Body of pancreas (tissue), 4 donors: ENCODE measurements at regions not wholly inside any gene's neighbourhood (a gene's known extent, or its start where the extent isn't known, plus 50 kb on each side); places are given as distances from the start of the nearest gene placed in this dataset.

Experiments used
- ATAC-seq: fragments of 150-250 bp; one replicate; pipeline ENCODE4 v1.9.1; 2016
- DNase-seq, 4 donors: peaks; one replicate each; pipeline ENCODE4 v3.0.0-alpha.2; 2019
- H3K27ac ChIP-seq, 4 donors: fragments of 200-600 bp; sonication (generic); 1 replicate in 3 of 4; 2 replicates in 1 of 4; pipeline versions ENCODE4 v1.5.1 to v1.6.1; 2016 to 2019; ENCODE audit warnings: mild to moderate bottlenecking in 1 of 4, mixed read lengths in 1 of 4, moderate library complexity in 1 of 4
- H3K27me3 ChIP-seq, 2 donors: fragments of 200-600 bp; sonication (generic); one replicate each; pipeline ENCODE4 v1.6.0; 2016; ENCODE audit warnings: mild to moderate bottlenecking in 1 of 2
- H3K36me3 ChIP-seq, 2 donors: fragments of 200-600 bp; sonication (generic); replicated peaks in 1 of 2; 2 replicates each; pipeline ENCODE4 v1.5.1; 2016; ENCODE audit warnings: low read depth in 2 of 2; ENCODE audit not compliant: insufficient read depth in 1 of 2
- H3K4me1 ChIP-seq: fragments of 200-600 bp; sonication (generic); one replicate; pipeline ENCODE4 v1.6.0; 2016
- H3K4me3 ChIP-seq, 2 donors: fragments of 200-600 bp; sonication (generic); 1 replicate in 1 of 2; 2 replicates in 1 of 2; pipeline ENCODE4 v1.5.1; 2016 to 2019
- H3K9me3 ChIP-seq, 3 donors: fragments of 200-600 bp; sonication (generic); 1 replicate in 2 of 3; 2 replicates in 1 of 3; pipeline ENCODE4 v1.5.1; 2016
- POLR2A ChIP-seq, 3 donors: fragments of 450-650 bp; IDR thresholded peaks; one replicate each; pipeline ENCODE4 v1.6.1; 2016; ENCODE audit warnings: antibody characterized with exemption in 3 of 3, mild to moderate bottlenecking in 2 of 3
- WGBS, 2 donors: methylation state at CpG; one replicate each; pipeline ENCODE4 v1.1.5; 2017; 5-methylcytosine and 5-hydroxymethylcytosine counted together
- intact Hi-C: fragments of 100-400 bp; cut with DNase I; formaldehyde crosslinking; loops from one replicate; pipeline ENCODE4 v1.15.1; 2023
- TF ChIP-seq, protein P1 (sequence below), 7 experiments: fragments of 450-650 bp in 4 of 7; fragments of 200-600 bp in 3 of 7; sonication (generic) in 3 of 7; IDR thresholded peaks; one replicate each; pipeline ENCODE4 v1.5.1; 2016 to 2019; ENCODE audit warnings: antibody characterized with exemption in 7 of 7

DNA sequence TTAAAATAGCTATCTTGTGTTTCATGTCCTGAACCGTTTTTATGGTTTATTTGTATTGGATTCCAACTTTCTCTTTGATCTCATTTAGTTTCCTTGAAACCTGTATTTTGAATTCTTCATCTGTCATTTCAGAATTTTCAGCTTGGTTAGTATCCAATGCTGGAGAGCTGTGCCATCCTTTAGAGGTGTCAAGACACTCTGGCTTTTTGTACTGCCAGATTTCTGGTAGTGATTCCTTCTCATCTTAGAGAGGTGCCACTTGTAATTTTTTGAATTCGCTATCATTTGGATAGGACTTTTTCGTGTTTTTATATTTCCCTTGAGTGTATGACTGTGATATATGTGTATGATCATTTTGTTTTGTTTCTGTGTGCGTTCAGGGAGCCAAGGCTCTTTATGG is 591.4 kb downstream of the ADCYAP1 start:
- intact Hi-C loops = no loop called here
- 68 to 77% methylated on average over 4 of the region's 4 CpGs for WGBS, 2 donors
- ATAC-seq = no peak

DNA sequence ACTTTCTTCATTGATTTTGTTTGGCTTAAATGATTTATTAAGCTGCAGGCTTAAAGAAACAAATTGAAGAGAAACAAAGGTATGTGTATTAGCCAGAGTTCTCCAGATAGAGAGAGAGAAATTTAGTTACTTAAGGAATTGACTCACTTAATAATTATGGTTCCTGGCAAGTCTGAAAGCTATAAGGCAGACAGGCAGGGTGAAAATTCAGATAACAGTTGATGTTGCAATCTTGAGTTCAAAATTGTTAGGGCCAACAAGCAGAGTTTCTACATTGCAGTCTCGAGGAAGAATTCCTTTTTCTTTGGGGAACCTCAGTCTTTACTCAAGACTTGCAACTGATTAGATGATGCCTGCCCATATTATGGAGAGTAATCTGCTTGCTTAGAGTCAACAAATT is 593.5 kb downstream of the ADCYAP1 start:
- Histone ChIP-seq H3K4me1 (no peaks in the 10 kb centered on the region), H3K27ac (no peak overlapping the region), H3K36me3 (no peaks in the 10 kb centered on the region), H3K27me3 (no peaks in the 10 kb centered on the region), H3K9me3 (no peaks in the 10 kb centered on the region), H3K4me3 (no peak overlapping the region)
- DNase-seq (no peak), ATAC-seq (no peak)
- intact Hi-C loops = no loop called here
- 26 to 48% methylated on average over 1 of the region's 1 CpG for WGBS, 2 donors
- TF ChIP-seq POLR2A (IDR thresholded peaks at IDR 0.05) = no peak
- TF ChIP-seq, protein P1, sequence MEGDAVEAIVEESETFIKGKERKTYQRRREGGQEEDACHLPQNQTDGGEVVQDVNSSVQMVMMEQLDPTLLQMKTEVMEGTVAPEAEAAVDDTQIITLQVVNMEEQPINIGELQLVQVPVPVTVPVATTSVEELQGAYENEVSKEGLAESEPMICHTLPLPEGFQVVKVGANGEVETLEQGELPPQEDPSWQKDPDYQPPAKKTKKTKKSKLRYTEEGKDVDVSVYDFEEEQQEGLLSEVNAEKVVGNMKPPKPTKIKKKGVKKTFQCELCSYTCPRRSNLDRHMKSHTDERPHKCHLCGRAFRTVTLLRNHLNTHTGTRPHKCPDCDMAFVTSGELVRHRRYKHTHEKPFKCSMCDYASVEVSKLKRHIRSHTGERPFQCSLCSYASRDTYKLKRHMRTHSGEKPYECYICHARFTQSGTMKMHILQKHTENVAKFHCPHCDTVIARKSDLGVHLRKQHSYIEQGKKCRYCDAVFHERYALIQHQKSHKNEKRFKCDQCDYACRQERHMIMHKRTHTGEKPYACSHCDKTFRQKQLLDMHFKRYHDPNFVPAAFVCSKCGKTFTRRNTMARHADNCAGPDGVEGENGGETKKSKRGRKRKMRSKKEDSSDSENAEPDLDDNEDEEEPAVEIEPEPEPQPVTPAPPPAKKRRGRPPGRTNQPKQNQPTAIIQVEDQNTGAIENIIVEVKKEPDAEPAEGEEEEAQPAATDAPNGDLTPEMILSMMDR (IDR thresholded peaks at IDR 0.05) = no peak

More for the DNA sequence above, 591.4 kb downstream of the ADCYAP1 start:
- Histone ChIP-seq H3K4me3 (no peak overlapping the region), H3K27me3 (no peaks in the 10 kb centered on the region), H3K9me3 (no peaks in the 10 kb centered on the region), H3K27ac (no peak overlapping the region), H3K36me3 (no peaks in the 10 kb centered on the region), H3K4me1 (no peaks in the 10 kb centered on the region)
- DNase-seq = no peak
- no peak for TF ChIP-seq POLR2A (IDR thresholded peaks at IDR 0.05)
- TF ChIP-seq, protein P1 (IDR thresholded peaks at IDR 0.05) = no peak

DNA sequence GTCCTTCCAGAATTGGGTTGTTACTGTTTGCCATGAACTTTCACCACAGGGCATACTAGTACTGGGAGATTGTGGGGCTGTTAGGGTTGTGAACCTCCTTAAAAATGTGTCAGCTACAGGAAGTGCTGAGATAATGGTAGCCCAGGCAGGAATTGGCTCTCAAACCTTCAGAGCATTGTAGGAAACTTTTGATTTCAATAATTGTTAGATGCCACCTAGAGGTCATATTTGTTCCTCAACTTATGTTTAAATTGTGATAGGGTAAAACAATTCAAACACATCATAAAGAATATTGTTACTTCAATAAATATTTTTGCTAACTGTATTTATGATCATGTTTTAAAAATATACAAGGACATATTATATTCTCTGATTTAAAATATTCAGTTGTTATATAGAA is 594.6 kb downstream of the ADCYAP1 start:
- Histone ChIP-seq H3K4me1 (no peaks in the 10 kb centered on the region), H3K9me3 (no peaks in the 10 kb centered on the region), H3K4me3 (no peak overlapping the region), H3K27ac (no peak overlapping the region), H3K36me3 (no peaks in the 10 kb centered on the region), H3K27me3 (no peaks in the 10 kb centered on the region)
- TF ChIP-seq POLR2A (IDR thresholded peaks at IDR 0.05) = no peak
- TF ChIP-seq, protein P1 (IDR thresholded peaks at IDR 0.05) = peak in 5 of 7 experiments; percentile 13 to 50 (median 33)
- ATAC-seq (no peak), DNase-seq (no peak)
- intact Hi-C loops = no loop called here

DNA sequence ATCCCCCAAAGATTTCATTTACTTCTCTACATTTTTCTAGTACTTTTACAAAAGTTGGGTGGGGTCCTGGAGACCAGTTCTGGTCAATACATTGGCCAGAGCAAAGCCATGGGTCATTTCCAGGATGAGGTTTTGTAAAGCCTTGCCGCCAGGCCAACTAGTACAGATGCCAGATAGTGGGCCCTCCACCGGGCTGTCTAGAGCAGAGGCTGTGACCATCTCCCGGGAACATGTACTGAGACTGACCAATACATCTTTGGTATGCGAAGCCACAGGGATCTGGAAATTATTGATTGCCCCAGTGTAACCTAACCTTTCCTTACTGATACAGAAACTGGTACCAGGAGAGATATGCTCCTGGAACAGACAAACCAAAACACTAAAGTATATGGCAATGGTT is 599.2 kb downstream of the ADCYAP1 start:
- intact Hi-C loops = loop anchor here (10.0 kb wide), 1 partner anchor 639 kb away; no protein-coding TSS in a partner anchor
- WGBS, 2 donors = 81 to 89% methylated on average over 4 of the region's 4 CpGs
- no peak overlapping the region for H3K27ac ChIP-seq
- DNase-seq = no peak
- H3K9me3 ChIP-seq = no peaks in the 10 kb centered on the region
- no peaks in the 10 kb centered on the region for H3K27me3 ChIP-seq
- H3K4me1 ChIP-seq = no peaks in the 10 kb centered on the region
- no peak overlapping the region for H3K4me3 ChIP-seq
- no peak for TF ChIP-seq POLR2A (IDR thresholded peaks at IDR 0.05)
- TF ChIP-seq, protein P1 (IDR thresholded peaks at IDR 0.05) = no peak
- no peak for ATAC-seq
- H3K36me3 ChIP-seq = no peaks in the 10 kb centered on the region

DNA sequence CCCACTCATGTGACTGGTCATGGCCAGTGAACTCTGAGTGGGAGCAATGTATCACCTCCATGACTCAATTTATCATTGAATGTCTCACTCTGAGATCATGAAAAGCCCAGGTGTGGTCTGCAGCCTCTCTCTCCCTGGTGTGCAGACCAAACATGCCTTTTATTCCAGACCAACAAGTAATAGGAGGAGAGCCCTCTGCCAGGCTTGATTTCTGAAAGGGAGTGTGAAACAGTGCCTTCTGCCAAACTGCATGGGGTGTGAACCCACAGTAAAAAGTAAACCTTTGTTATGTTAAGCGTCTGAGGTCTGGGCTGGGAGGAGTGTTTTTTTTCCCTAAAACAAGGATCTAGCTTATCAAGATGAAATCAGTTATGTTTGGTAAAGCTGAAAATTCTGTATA is 601.2 kb downstream of the ADCYAP1 start:
- intact Hi-C loops = loop anchor here (10.0 kb wide), 1 partner anchor 641 kb away; no protein-coding TSS in a partner anchor
- Histone ChIP-seq H3K4me3 (no peak overlapping the region), H3K27me3 (no peaks in the 10 kb centered on the region), H3K4me1 (no peaks in the 10 kb centered on the region), H3K36me3 (no peaks in the 10 kb centered on the region), H3K27ac (no peak overlapping the region), H3K9me3 (no peaks in the 10 kb centered on the region)
- DNase-seq (no peak), ATAC-seq (no peak)
- WGBS, 2 donors = 68 to 74% methylated on average over 1 of the region's 1 CpG
- no peak for TF ChIP-seq POLR2A (IDR thresholded peaks at IDR 0.05)
